Stomach (tissue), 4 donors: ENCODE measurements at regions not wholly inside any gene's neighbourhood (a gene's known extent, or its start where the extent isn't known, plus 50 kb on each side); places are given as distances from the start of the nearest gene placed in this dataset.

ENCODE experiments used
- EP300 ChIP-seq: sonication (generic); formaldehyde crosslinking; IDR thresholded peaks from one replicate; pipeline ENCODE4 v1.6.1; 2017; ENCODE audit warnings: antibody characterized with exemption
- POLR2A ChIP-seq, 4 donors: fragments of 450-650 bp; IDR thresholded peaks; one replicate each; pipeline ENCODE4 v1.6.1; 2016; ENCODE audit warnings: antibody characterized with exemption in 4 of 4, control low read depth in 2 of 4, mild to moderate bottlenecking in 1 of 4, moderate library complexity in 1 of 4
- POLR2AphosphoS5 ChIP-seq, 3 donors: sonication (generic); formaldehyde crosslinking; IDR thresholded peaks; one replicate each; pipeline ENCODE4 v1.6.1; 2016; ENCODE audit warnings: antibody characterized with exemption in 3 of 3
- TF ChIP-seq, protein P1 (sequence below), 7 experiments: fragments of 450-650 bp in 4 of 7; fragments of 200-600 bp in 3 of 7; sonication (generic) in 3 of 7; IDR thresholded peaks; one replicate each; pipeline ENCODE4 v1.5.1; 2016 to 2019; ENCODE audit warnings: antibody characterized with exemption in 7 of 7, control low read depth in 2 of 7, mild to moderate bottlenecking in 1 of 7

GRCh38 chr1:30095051-30095450 lies 628.3 kb downstream of the MATN1 start:
- TF ChIP-seq, protein P1, sequence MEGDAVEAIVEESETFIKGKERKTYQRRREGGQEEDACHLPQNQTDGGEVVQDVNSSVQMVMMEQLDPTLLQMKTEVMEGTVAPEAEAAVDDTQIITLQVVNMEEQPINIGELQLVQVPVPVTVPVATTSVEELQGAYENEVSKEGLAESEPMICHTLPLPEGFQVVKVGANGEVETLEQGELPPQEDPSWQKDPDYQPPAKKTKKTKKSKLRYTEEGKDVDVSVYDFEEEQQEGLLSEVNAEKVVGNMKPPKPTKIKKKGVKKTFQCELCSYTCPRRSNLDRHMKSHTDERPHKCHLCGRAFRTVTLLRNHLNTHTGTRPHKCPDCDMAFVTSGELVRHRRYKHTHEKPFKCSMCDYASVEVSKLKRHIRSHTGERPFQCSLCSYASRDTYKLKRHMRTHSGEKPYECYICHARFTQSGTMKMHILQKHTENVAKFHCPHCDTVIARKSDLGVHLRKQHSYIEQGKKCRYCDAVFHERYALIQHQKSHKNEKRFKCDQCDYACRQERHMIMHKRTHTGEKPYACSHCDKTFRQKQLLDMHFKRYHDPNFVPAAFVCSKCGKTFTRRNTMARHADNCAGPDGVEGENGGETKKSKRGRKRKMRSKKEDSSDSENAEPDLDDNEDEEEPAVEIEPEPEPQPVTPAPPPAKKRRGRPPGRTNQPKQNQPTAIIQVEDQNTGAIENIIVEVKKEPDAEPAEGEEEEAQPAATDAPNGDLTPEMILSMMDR (IDR thresholded peaks at IDR 0.05), result no peak
- TF ChIP-seq POLR2A (IDR thresholded peaks at IDR 0.05) (no peak), EP300 (no peak), POLR2AphosphoS5 (IDR thresholded peaks at IDR 0.05) (no peak)
